Memory B cell (primary cell): ENCODE measurements at regions not wholly inside any gene's neighbourhood (a gene's known extent, or its start where the extent isn't known, plus 50 kb on each side); places are given as distances from the start of the nearest gene placed in this dataset.
"Not testable (repeated sequence)": the region's sequence is repeated elsewhere in the genome, so short reads cannot be mapped to it uniquely, and the experiment has no call there.

ENCODE experiments used
- ATAC-seq: fragments of 150-1000 bp; cut with Tn5 transposase; 2 replicates; pipeline ENCODE4 v1.10.0; 2021; ENCODE audit warnings: low read depth, mild to moderate bottlenecking, moderate library complexity
- DNase-seq, 2 donors: peaks; one replicate each; pipeline ENCODE4 v3.0.0; 2022; ENCODE audit warnings: low spot score in 2 of 2
- H3K27ac Mint-ChIP-seq: one replicate; pipeline ENCODE4 v1.8.0; 2022; ENCODE audit warnings: mild to moderate bottlenecking, moderate library complexity, mixed read lengths
- H3K27me3 Mint-ChIP-seq: one replicate; pipeline ENCODE4 v1.8.0; 2022; ENCODE audit warnings: mixed read lengths
- H3K36me3 Mint-ChIP-seq: one replicate; pipeline ENCODE4 v1.8.0; 2022; ENCODE audit warnings: mild to moderate bottlenecking, mixed read lengths
- H3K4me1 Mint-ChIP-seq: one replicate; pipeline ENCODE4 v1.8.0; 2022; ENCODE audit warnings: mixed read lengths
- H3K4me3 Mint-ChIP-seq: one replicate; pipeline ENCODE4 v1.8.0; 2022; ENCODE audit warnings: mild to moderate bottlenecking, moderate library complexity, mixed read lengths
- H3K9me3 Mint-ChIP-seq: one replicate; pipeline ENCODE4 v1.8.0; 2022; ENCODE audit warnings: mixed read lengths

DNA sequence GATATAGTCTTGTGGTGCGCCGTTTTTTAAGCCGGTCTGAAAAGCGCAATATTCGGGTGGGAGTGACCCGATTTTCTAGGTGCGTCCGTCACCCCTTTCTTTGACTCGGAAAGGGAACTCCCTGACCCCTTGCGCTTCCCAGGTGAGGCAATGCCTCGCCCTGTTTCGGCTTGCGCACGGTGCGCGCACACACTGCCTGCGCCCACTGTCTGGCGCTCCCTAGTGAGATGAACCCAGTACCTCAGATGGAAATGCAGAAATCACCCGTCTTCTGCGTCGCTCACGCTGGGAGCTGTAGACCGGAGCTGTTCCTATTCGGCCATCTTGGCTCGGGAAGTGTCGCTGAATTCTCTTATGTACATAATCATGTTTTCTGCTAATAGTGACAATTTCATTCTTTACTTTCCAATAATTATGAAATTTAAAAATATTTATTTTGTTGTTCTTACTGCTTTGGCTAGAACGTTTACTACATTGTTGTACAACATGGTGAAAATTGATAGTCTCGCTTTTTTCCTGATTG lies 61.2 kb upstream of the MINDY3 start:
- H3K36me3 Mint-ChIP-seq, ATAC-seq, DNase-seq, H3K4me1 Mint-ChIP-seq, H3K9me3 Mint-ChIP-seq, H3K27ac Mint-ChIP-seq, H3K4me3 Mint-ChIP-seq, H3K27me3 Mint-ChIP-seq: not testable (repeated sequence)

DNA sequence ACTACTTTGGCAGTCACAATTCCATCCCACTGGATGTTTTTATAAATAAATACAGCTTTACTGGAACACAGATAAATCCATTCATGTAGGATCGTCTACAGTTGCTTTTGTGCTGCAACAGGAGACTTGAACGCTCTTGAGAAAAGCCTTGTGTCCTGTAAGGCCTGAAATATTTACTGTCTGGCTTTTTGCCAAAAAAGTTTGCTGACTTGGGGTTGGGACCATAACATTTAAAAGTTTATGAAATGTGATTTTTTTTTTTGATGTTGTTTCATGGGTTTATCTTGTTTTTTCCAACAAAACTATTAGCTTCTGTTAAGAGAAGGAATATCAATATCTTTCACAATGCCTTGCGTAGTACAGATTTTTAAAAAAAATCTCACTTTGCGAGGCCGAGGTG lies 71.1 kb upstream of the MINDY3 start:
- Mint-ChIP-seq H3K27me3 (peaks cover 5% of the 10 kb centered on the region), H3K36me3 (peaks cover 3% of the 10 kb centered on the region), H3K4me1 (no peaks in the 10 kb centered on the region), H3K27ac (no peak overlapping the region), H3K4me3 (no peak overlapping the region), H3K9me3 (peaks cover 4% of the 10 kb centered on the region)
- no peak for DNase-seq
- ATAC-seq, result no peak

DNA sequence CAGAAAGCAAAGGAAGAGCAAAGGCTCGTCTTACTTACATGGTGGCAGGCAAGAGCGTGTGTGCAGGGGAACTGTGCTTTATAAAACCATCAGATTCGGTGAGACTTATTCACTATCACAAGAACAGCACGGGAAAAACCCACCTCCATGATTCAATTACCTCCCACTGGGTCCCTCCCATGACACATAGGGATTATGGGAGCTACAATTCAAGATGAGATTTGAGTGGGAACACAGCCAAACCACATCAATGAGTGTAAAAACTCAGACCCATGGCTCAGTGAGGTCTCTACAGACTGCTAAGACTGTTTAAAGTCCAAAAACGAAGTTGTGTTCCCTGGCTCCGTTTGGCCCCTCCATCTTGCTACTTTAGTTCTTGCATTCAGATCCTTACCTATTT lies 79.2 kb upstream of the MINDY3 start:
- H3K36me3 Mint-ChIP-seq, ATAC-seq, H3K4me1 Mint-ChIP-seq, H3K27me3 Mint-ChIP-seq, H3K9me3 Mint-ChIP-seq, DNase-seq, H3K27ac Mint-ChIP-seq, H3K4me3 Mint-ChIP-seq: not testable (repeated sequence)

DNA sequence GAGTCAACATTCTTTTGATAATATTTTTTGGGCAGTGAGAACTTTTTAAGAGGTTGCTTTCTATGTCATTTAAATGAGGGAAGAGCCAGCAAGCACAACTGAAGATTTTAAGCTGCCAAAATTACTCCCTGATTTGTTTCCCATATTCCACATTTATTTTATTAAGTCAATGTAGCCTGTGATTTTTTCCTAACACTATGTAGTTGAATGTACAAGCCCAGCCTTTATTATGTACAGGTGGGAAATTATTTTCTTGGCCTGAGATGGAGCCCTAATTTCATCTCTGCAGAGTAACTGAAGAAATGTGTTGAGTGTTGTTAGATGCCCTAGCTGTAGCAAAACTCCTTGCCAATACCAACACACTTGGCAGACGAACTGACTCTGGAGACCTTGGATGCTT lies 83.1 kb upstream of the MINDY3 start:
- H3K27ac Mint-ChIP-seq, result no peak overlapping the region
- H3K9me3 Mint-ChIP-seq, result peaks cover 6% of the 10 kb centered on the region
- ATAC-seq (no peak), DNase-seq (no peak)
- H3K4me1 Mint-ChIP-seq, result no peaks in the 10 kb centered on the region
- H3K4me3 Mint-ChIP-seq, result no peak overlapping the region
- no peaks in the 10 kb centered on the region for H3K36me3 Mint-ChIP-seq
- H3K27me3 Mint-ChIP-seq, result no peaks in the 10 kb centered on the region

DNA sequence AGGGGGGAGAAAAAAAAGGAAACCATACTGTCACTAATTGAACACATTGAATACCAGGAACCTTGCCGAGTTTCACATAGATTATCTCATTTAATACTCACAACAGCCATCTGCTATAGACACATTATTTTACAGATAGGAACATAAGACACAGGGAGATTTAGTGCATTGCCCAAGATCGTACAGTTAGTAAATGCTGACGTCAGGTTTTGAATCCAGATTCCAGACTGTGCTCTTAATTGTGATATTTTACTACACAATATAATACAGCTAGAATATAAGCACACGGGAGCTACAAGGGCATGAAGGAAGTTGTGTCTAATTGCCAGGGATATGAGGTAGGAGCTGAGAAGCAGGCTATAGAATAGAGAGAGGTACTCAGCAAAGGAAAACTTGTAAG lies 93.9 kb upstream of the MINDY3 start:
- H3K27ac Mint-ChIP-seq, result no peak overlapping the region
- no peak for ATAC-seq

DNA sequence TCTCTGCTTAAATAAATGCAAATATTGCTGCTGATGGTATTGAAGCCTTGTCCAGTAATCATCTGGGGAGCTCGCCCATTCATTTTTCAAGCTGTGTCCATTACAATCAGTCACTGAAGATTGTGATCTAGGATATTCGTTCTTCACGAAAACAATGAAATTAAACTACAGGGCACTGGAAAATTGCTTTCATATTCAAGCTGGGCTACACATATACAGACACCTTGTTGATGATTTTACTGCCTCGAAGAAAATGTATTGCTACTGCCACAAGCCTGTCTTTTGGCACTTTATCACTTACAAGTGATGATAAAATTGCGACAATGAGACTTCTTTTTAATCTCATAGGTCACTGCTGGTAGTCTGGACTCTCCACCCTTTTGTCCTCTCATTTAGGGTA lies 100.0 kb upstream of the MINDY3 start:
- H3K4me3 Mint-ChIP-seq, result no peak overlapping the region
- no peaks in the 10 kb centered on the region for H3K9me3 Mint-ChIP-seq
- H3K27me3 Mint-ChIP-seq, result no peaks in the 10 kb centered on the region
- H3K36me3 Mint-ChIP-seq, result no peaks in the 10 kb centered on the region
- H3K27ac Mint-ChIP-seq, result no peak overlapping the region
- no peaks in the 10 kb centered on the region for H3K4me1 Mint-ChIP-seq
- DNase-seq (no peak), ATAC-seq (no peak)

More for the DNA sequence above, 93.9 kb upstream of the MINDY3 start:
- no peaks in the 10 kb centered on the region for H3K27me3 Mint-ChIP-seq
- no peaks in the 10 kb centered on the region for H3K9me3 Mint-ChIP-seq
- no peak overlapping the region for H3K4me3 Mint-ChIP-seq
- no peaks in the 10 kb centered on the region for H3K4me1 Mint-ChIP-seq
- no peaks in the 10 kb centered on the region for H3K36me3 Mint-ChIP-seq
- no peak for DNase-seq

DNA sequence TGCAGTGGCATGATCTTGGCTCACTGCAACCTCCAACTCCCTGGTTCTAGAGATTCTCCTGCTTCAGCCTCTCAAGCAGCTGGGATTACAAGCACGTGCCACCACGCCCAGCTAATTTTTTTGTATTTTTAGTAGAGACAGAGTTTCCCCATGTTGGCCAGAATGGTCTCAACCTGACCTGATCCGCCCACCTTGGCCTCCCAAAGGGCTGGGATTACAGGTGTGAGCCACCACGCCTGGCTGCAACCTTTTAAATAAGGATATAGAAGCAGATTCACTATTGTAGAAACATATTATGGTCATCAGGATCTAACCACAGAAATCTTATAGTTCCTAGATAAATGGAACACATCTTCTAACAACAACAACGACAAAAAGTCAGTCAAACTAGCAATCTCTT lies 112.4 kb upstream of the MINDY3 start:
- not testable (repeated sequence) for ATAC-seq, H3K27ac Mint-ChIP-seq, H3K36me3 Mint-ChIP-seq, H3K9me3 Mint-ChIP-seq, H3K4me1 Mint-ChIP-seq, H3K4me3 Mint-ChIP-seq, DNase-seq, H3K27me3 Mint-ChIP-seq

DNA sequence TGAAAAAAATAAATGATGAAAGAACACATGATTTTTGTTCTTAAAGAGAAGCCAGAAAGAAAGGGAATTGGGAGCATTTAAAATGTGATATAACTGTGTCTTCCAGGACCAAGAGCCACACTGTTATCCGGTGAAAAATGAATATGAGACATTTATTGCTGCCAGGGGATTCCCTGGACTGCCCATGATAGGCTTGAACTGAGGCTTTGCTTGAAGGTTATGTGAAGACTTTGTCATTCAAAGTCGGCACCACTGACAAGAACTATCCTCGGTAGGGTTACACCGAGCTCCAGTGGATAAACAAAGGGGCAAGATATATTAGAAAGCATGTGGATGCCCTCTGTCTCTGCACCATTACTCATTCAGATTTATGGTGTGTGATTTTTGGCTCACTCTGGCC lies 125.4 kb upstream of the MINDY3 start:
- Mint-ChIP-seq H3K4me3 (no peak overlapping the region), H3K36me3 (no peaks in the 10 kb centered on the region), H3K4me1 (no peaks in the 10 kb centered on the region), H3K27me3 (no peaks in the 10 kb centered on the region), H3K27ac (no peak overlapping the region), H3K9me3 (peaks cover 2% of the 10 kb centered on the region)
- ATAC-seq, result no peak
- DNase-seq, result no peak

DNA sequence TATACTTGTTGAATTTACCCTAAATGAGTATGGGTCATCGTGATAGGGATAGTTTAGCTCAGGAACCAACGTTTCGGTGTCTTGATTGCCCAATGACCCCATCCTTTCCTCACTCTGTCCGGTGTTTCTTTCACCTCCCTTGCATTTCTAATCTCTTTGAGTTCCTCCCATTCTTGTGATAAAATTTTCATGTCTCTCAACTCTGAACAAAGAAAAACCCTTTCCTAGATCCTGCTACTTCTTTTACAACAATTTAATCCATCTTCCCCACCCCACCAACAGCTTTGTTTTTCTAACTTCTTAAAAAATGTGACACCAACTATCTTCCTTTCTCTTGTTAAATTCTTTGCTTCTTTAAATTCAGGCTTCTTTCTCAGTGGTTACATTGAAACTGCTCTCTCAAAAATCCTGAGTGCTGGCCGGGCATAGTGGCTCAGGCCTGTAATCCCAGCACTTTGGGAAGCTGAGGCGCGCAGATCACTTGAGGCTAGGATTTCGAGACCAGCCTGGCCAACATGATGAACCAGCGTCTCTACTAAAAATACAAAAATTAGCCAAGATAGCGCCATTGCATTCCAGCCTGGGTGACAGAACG lies 130.3 kb upstream of the MINDY3 start:
- H3K27me3 Mint-ChIP-seq, result no peaks in the 10 kb centered on the region
- peaks cover 8% of the 10 kb centered on the region for H3K9me3 Mint-ChIP-seq
- no peaks in the 10 kb centered on the region for H3K36me3 Mint-ChIP-seq
- no peaks in the 10 kb centered on the region for H3K4me1 Mint-ChIP-seq
- no peak overlapping the region for H3K27ac Mint-ChIP-seq
- DNase-seq (no peak), ATAC-seq (no peak)
- no peak overlapping the region for H3K4me3 Mint-ChIP-seq

DNA sequence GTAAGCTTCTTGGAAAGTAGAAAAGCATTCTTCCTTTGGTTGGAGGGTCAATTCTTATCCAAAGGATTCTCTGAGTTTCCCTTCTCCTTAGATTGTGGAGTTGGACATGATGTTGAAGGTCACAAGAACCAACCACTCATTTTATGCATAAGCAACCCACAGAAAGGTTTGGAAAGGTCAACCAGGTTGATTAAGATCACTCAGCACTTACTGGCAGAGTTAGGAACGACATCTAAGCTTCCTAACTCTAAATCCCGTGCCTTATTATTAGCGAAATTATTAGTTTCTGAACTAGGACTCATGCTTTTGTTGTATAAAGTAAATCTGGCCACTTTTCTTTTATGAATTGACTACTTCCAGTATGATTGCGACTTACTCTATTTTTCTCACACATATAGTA lies 137.0 kb upstream of the MINDY3 start:
- ATAC-seq (no peak), DNase-seq (no peak)
- no peak overlapping the region for H3K27ac Mint-ChIP-seq
- H3K9me3 Mint-ChIP-seq, result peaks cover 1% of the 10 kb centered on the region
- no peak overlapping the region for H3K4me3 Mint-ChIP-seq
- peaks cover 1% of the 10 kb centered on the region for H3K27me3 Mint-ChIP-seq
- no peaks in the 10 kb centered on the region for H3K36me3 Mint-ChIP-seq
- H3K4me1 Mint-ChIP-seq, result no peaks in the 10 kb centered on the region

DNA sequence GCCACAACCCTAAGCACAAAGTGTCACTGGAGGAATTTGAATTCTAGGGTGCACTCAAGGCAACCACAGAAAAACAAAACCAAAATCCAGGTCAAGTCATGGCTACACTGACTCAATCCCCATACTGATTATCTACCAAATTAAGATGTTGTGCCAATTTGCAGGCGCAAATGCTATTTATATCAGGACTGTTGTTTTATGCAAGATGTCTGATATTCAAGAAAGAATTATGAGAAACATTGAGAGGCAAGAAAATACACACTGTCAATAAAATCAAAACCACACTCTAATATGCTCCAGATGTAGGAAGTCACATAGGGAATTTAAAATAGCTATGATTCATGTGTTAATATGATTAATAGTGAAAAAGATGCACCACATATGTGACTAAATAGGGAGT lies 141.3 kb upstream of the MINDY3 start:
- Mint-ChIP-seq H3K27ac (no peak overlapping the region), H3K27me3 (peaks cover 1% of the 10 kb centered on the region), H3K36me3 (no peaks in the 10 kb centered on the region), H3K4me3 (no peak overlapping the region), H3K4me1 (no peaks in the 10 kb centered on the region), H3K9me3 (peaks cover 5% of the 10 kb centered on the region)
- no peak for DNase-seq
- no peak for ATAC-seq

DNA sequence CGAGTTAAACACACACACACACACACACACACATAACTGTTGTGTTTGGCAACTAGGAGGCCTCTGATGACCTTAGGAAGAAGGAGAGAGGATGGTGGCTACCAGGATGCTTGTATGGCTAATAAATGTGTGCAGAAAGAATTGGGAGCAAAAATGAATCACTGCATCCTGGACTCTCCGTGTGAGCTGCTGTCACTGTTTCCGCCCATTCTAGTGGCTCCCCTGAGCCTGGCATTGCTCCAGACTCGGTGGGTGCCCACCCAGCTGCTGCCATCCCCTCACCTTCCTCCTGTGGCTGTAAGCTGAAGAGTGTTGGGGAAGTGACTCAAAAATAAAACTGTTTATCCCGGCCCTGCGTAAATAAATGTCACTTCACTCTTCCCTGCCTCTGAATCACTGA lies 149.5 kb upstream of the MINDY3 start:
- Mint-ChIP-seq H3K9me3 (peaks cover 4% of the 10 kb centered on the region), H3K4me3 (no peak overlapping the region), H3K27ac (no peak overlapping the region), H3K4me1 (no peaks in the 10 kb centered on the region), H3K27me3 (no peaks in the 10 kb centered on the region), H3K36me3 (no peaks in the 10 kb centered on the region)
- DNase-seq, result no peak
- no peak for ATAC-seq

DNA sequence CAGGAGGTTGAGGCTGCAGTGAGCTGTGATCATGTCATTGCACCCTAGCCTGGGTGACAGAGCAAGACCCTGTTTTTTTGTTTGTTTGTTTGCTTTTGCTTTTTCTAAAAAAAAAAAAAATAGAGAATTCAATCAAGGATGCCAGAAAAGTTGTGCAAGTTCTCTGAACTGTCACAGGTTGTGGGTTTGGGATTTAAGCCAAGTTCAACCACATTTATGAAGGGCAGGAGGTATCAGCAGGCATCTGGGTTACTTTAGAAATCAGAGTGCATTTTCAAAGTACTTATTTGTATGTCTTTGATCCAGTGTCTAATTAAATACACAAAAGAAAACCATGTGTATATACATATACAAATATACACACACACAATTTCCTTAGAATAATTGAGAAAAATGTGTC lies 151.2 kb upstream of the MINDY3 start:
- ATAC-seq (no peak), DNase-seq (no peak)
- H3K4me3 Mint-ChIP-seq, result no peak overlapping the region
- H3K27ac Mint-ChIP-seq, result no peak overlapping the region
- no peaks in the 10 kb centered on the region for H3K4me1 Mint-ChIP-seq
- H3K36me3 Mint-ChIP-seq, result no peaks in the 10 kb centered on the region
- peaks cover 6% of the 10 kb centered on the region for H3K9me3 Mint-ChIP-seq
- no peaks in the 10 kb centered on the region for H3K27me3 Mint-ChIP-seq

DNA sequence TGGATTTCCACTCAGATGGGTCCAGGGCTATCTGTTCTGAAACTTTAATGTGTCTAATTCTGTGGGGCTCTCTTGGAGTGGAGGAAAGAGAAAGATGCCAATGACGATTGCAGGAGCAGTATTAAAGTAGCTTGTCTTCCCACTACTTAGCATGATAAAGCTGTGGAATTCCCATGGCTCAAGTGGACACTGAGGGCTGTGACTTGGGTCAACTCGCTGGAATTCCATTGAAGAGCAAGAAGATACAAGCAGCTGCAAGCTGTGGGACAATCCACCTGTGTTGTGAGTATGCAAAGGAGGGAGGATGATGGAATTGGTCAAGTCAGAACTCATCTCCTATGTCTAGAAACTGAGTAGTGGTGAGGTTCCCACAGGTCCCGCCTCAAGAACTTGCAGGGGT lies 154.2 kb upstream of the MINDY3 start:
- Mint-ChIP-seq H3K36me3 (no peaks in the 10 kb centered on the region), H3K27me3 (no peaks in the 10 kb centered on the region), H3K27ac (no peak overlapping the region), H3K4me3 (no peak overlapping the region), H3K4me1 (no peaks in the 10 kb centered on the region), H3K9me3 (peaks cover 3% of the 10 kb centered on the region)
- ATAC-seq, result no peak
- DNase-seq, result no peak

DNA sequence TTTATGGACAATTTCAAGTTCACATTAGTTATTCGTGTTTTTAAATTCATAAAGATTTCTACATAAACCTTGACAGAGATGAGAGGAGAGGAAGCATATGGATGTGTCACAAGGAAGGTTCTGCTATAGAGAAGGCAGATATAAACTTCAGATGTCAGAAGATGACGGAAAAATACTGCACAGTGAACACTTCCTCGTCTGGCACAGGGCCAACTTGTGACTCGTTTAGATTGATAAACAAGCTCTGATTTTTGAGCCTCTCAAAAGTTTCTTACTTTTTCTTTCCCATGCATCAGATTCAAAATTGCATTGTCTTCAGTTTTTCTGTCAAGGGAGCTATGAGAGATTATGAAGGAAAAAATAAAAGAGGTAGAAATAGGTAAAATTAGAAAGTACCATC lies 156.4 kb upstream of the MINDY3 start:
- Mint-ChIP-seq H3K9me3 (peaks cover 7% of the 10 kb centered on the region), H3K27ac (no peak overlapping the region), H3K27me3 (no peaks in the 10 kb centered on the region), H3K4me1 (no peaks in the 10 kb centered on the region), H3K36me3 (no peaks in the 10 kb centered on the region), H3K4me3 (no peak overlapping the region)
- no peak for DNase-seq
- ATAC-seq, result no peak
